Medulla oblongata (tissue), 1 donor: ENCODE measurements at regions not wholly inside any gene's neighbourhood (a gene's known extent, or its start where the extent isn't known, plus 50 kb on each side); places are given as distances from the start of the nearest gene placed in this dataset.
"Not testable (repeated sequence)": the region's sequence is repeated elsewhere in the genome, so short reads cannot be mapped to it uniquely, and the experiment has no call there.

Experiments
- DNase-seq: peaks from one replicate; pipeline ENCODE4 v3.0.0-alpha.2; 2015; ENCODE audit errors: extremely low spot score

GRCh38 chr4:188728359-188728758 is 589.1 kb downstream of the TRIML1 start:
- no peak for DNase-seq

DNA sequence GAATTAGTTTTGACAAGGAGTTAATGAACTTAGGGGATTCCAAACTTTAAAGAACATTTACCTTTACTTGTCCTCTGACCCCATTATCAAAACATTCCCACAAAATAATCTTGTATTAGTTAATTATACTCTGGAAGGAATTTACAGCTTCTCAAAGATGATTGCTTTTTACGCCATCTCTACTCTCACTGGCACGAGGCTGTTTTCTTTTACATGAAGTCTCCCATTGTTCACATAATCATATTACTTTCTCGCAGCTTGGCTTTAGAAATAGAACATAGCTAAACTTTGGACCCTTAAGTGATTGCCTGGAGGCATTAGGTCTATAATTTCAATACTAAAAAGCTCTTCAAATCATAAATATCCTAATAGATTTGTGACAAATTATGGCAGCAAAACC is 592.9 kb downstream of the TRIML1 start:
- DNase-seq = no peak

- no peak for DNase-seq
Measured at GRCh38 chr4:188735082-188735481, 595.8 kb downstream of the TRIML1 start.

DNA sequence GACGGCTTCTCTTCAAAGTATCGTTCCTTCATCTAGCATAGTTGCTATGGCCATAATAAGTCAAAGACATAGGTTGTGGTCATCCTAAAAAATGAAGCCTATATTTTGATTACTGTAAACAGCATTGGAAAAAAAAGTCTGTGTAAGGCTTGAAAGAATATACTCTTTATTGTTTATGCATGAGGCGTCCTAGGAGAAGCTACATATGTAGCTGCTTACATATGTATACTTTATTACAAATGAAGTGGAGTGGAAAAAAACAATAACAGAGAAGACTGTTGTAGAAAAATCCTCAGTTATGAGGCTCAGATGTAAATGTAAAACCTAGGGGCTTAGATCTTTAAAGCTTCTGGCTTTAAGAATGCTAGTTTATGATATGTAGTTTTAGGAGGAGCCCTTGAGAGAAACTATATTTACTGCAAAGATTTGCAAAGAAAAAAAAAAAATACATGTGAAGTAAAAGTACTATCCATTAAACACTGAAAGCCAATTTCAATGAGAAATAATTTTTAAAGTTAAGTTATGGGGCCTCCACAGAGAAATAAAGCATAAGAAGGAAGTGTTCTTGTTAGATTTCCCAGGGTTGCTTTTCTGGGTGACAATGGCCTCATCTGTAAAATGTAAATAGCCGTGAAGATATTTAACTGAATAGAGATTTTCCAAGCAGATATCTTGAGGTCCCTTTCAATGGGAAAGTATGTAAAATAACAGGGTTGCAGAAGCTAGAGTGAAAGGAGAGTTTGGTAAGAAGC is 598.2 kb downstream of the TRIML1 start:
- DNase-seq = no peak

GRCh38 chr4:188738290-188738689 is 599.0 kb downstream of the TRIML1 start:
- not testable (repeated sequence) for DNase-seq

DNA sequence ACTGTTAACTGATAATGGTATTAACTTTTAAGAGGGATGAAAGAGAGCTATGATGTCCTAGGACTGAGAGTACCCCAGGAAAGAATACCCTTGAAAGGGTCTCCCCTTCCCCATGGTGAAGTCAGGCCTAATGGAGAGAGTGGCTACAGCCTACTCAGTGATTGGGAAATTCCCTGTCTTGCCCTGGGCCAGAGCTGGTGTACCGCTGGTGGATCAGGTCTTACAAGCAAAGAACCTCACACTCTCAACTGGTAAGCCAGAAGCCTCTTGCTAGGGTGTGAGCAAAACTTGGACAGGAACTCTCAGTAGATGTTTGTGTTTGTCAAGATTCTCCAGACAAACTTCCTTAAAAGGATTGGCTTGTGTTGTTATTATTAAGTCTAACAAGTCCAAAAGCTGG is 600.9 kb downstream of the TRIML1 start:
- DNase-seq = not testable (repeated sequence)

- not testable (repeated sequence) for DNase-seq
Measured at GRCh38 chr4:188740791-188741190, 601.5 kb downstream of the TRIML1 start.

DNA sequence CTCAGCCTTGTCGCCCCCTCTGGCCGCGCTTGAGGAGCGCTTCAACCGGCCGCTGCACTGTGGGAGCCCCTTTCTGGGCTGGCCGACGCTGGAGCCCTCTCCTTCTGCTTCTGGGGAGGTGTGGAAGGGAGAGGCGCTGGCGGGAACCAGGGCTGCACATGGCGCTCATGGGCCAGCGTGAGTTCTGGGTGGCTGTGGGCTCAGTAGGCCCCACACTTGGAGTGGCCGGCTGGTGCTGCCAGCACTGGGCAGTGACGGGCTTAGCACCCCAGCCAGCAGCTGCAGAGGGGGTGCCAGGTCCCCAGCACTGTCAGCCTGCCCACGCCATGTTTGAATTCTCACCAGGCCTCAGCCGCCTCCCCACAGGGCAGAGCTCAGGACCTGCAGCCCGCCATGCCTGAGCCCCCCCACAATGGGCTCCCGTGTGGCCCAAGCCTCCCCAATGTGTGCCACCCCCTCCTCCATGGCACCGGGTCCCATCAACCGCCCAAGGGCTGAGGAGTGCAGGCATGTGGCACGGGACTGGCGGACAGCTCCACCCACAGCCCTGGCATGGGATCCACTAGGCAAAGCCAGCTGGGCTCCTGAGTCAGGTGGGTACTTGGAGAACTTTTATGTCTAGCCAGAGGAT is 615.2 kb downstream of the TRIML1 start:
- no peak for DNase-seq

- no peak for DNase-seq
Measured at GRCh38 chr4:188767496-188767895, 628.3 kb downstream of the TRIML1 start.

- DNase-seq = no peak
Measured at GRCh38 chr4:188778905-188779304, 639.7 kb downstream of the TRIML1 start.

DNA sequence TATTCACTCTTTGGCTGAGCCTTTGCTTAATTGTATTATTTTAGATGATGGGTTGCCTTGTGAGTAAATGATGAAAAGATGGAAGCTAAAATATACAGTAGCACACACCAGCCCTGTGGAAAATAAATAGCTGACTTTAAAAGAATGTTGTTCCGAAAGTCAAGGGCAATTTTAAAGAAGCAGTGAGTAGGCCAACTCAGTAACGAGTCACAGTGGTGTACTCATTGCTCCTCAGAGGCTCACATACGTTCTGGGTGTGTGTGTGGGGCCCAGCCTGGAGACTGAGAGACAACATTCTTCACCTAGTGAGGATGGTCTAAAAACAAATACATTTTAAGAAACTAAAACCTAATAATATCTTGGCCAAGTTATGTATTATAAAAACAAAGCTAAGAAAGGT is 640.3 kb downstream of the TRIML1 start:
- no peak for DNase-seq

DNA sequence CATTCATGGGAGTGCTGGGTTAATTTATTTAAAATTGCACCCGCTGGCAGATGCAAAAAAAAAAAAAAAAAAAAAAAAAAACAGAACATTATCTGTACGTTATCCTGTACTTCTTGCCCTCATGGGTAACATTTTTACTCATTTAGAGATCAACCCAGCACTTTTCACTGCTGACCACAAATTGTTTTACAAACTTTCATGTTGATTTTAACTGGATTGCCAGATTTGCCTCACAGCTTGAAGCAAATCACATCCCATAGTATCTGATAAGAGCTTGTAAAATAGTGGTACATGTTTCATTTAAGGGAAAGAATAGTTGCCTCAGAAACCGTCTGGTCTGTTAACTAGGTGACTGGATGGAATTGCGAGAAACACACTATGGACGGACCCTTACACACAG is 640.8 kb downstream of the TRIML1 start:
- no peak for DNase-seq

DNA sequence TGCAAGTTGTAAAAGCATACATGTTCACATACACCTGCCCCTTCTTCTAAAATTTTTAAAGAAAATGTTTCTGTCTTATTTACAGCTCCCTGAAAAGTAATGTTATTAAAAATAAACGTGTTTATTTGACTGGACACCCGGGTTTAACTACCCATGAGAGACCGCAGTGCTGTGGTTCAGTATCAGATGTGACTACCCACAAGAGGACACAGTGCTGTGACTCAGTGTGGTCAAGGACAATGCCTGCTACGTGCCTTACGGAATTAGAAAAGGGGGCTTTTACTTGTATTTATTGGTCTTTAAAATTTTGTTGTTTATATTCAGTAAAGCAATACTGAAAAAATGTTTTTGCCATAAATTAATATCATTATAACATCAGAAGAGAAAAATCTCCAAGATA is 641.4 kb downstream of the TRIML1 start:
- no peak for DNase-seq

DNA sequence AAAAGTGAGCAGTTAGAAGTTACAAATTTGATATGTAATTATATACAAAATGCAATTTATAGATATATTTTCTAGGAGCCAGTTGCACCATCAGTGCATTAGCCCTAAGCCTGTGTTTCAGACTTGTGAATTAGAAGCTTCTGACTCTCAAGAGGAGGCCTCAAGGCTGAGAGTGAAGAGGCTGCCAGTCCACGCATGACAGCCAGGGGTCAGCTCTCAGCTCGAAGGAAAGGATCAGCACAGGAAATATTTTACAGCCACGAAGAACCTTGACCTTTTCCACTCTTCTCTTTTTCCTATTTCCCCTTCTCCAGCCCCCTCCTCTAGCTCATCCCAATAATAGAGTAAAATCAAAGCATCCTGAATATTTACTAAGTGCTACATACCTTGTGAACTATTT is 642.4 kb downstream of the TRIML1 start:
- DNase-seq = no peak

GRCh38 chr4:188783175-188783574 is 643.9 kb downstream of the TRIML1 start:
- DNase-seq = no peak

DNA sequence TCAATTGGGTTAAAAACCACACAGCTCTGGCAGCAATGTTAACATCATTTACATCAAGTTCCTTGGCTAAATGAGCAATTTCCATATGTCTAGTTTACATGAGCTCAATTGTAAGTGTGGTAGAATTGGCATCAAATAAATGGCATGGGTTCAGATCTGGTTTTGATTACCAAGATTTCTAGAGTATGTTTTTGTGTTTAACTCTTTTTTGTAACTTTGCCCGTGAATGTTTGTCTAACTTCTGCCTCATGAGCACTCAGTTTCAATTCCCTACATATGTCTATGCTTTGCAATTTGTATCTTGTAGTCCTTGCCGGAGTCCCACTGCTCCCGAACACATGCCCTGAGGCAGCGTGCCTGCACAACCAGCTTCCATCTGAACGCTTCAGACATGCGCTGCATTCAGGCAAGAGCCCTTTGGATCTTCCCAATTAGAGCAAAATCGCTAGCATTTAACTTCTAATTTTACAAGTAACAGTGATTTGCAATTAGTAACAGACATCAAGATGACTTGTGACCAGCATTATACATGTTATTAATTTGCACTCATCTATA is 644.4 kb downstream of the TRIML1 start:
- no peak for DNase-seq

GRCh38 chr4:188796600-188796999 is 657.4 kb downstream of the TRIML1 start:
- DNase-seq = not testable (repeated sequence)

- DNase-seq = not testable (repeated sequence)
Measured at GRCh38 chr4:188797011-188797410, 657.8 kb downstream of the TRIML1 start.

GRCh38 chr4:188804861-188805260 is 665.6 kb downstream of the TRIML1 start:
- DNase-seq = no peak

- no peak for DNase-seq
Measured at GRCh38 chr4:188811121-188811520, 671.9 kb downstream of the TRIML1 start.

DNA sequence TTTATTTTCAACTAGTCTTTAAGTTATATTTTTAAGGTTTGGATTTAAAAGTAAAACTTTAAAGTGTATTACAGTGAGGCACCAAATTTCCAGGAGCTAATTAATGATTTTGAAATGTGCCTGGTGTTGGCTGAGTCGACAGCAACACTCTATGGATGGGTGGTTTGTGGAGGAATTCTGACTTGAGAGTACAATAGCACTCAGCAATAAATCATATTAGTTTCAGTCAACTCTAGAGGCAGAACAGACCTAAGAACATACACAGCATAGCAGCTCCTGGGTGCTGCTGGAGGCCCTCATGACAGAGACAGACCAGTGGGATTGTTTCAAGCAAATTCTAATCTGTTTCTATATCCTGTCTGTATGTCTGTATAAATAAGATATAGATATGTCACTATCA is 673.4 kb downstream of the TRIML1 start:
- DNase-seq = no peak

- DNase-seq = no peak
Measured at GRCh38 chr4:188818300-188818699, 679.1 kb downstream of the TRIML1 start.

- DNase-seq = no peak
Measured at GRCh38 chr4:188819233-188819632, 680.0 kb downstream of the TRIML1 start.
